ENCODE measurements at regions not wholly inside any gene's neighbourhood (a gene's known extent, or its start where the extent isn't known, plus 50 kb on each side); places are given as distances from the start of the nearest gene placed in this dataset.

GRCh38 chrX:63993936-63994335 is 208.9 kb upstream of the ARHGEF9 start:
- Histone ChIP-seq H3K36me3 (ENCODE audit: insufficient read depth, low read length) (no peaks in the 10 kb centered on the region), H2AFZ (ENCODE audit: low read depth, low read length) (no peak overlapping the region), H3K9me3 (ENCODE audit: insufficient read depth, low read depth, low read length) (no peaks in the 10 kb centered on the region), H3K79me2 (ENCODE audit: insufficient read depth, low read length) (no peaks in the 10 kb centered on the region), H3K27me3 (ENCODE audit: insufficient read depth, low read length) (no peaks in the 10 kb centered on the region), H3K4me3 (ENCODE audit: insufficient read depth, low read depth, low read length) (no peak overlapping the region), H3K4me1 (ENCODE audit: insufficient read depth, low read length) (no peaks in the 10 kb centered on the region), H4K20me1 (ENCODE audit: insufficient read depth, low read length) (no peaks in the 10 kb centered on the region), H3K27ac (ENCODE audit: low read depth, low read length) (no peak overlapping the region), H3K4me2 (ENCODE audit: low read length) (no peak overlapping the region), H3K9ac (ENCODE audit: low read length) (no peak overlapping the region)
- Mint-ChIP-seq H3K4me3 (ENCODE audit: unreplicated experiment) (no peak overlapping the region), H3K4me1 (ENCODE audit: low read depth, unreplicated experiment) (no peaks in the 10 kb centered on the region), H3K27ac (ENCODE audit: unreplicated experiment) (no peak overlapping the region), H3K9me3 (ENCODE audit: unreplicated experiment) (peaks cover 5% of the 10 kb centered on the region), H3K27me3 (ENCODE audit: low read depth, unreplicated experiment) (no peaks in the 10 kb centered on the region), H3K36me3 (ENCODE audit: low read depth, unreplicated experiment) (no peaks in the 10 kb centered on the region)
- TF ChIP-seq CTCF (IDR thresholded peaks at IDR 0.05; ENCODE audit: insufficient read depth, low read depth, low read length) (no peak), EZH2 (IDR thresholded peaks at IDR 0.05; ENCODE audit: insufficient read depth, low read length) (no peak)
- FAIRE-seq (peak; percentile 71), DNase-seq (ENCODE audit: low read depth) (no peak)

GRCh38 chrX:63985906-63986305 is 200.9 kb upstream of the ARHGEF9 start:
- no peak overlapping the region for H3K4me3 ChIP-seq (ENCODE audit: insufficient read depth, low read depth, low read length)
- no peaks in the 10 kb centered on the region for H3K79me2 ChIP-seq (ENCODE audit: insufficient read depth, low read length)
- H3K9ac ChIP-seq (ENCODE audit: low read length), result no peak overlapping the region
- Mint-ChIP-seq H3K4me1 (ENCODE audit: low read depth, unreplicated experiment) (no peaks in the 10 kb centered on the region), H3K4me3 (ENCODE audit: unreplicated experiment) (no peak overlapping the region), H3K27ac (ENCODE audit: unreplicated experiment) (no peak overlapping the region), H3K27me3 (ENCODE audit: low read depth, unreplicated experiment) (no peaks in the 10 kb centered on the region), H3K36me3 (ENCODE audit: low read depth, unreplicated experiment) (no peaks in the 10 kb centered on the region), H3K9me3 (ENCODE audit: unreplicated experiment) (no peaks in the 10 kb centered on the region)
- no peaks in the 10 kb centered on the region for H3K36me3 ChIP-seq (ENCODE audit: insufficient read depth, low read length)
- TF ChIP-seq CTCF (IDR thresholded peaks at IDR 0.05; ENCODE audit: insufficient read depth, low read depth, low read length) (no peak), EZH2 (IDR thresholded peaks at IDR 0.05; ENCODE audit: insufficient read depth, low read length) (no peak)
- H3K4me2 ChIP-seq (ENCODE audit: low read length), result no peak overlapping the region
- H2AFZ ChIP-seq (ENCODE audit: low read depth, low read length), result no peak overlapping the region
- no peaks in the 10 kb centered on the region for H3K27me3 ChIP-seq (ENCODE audit: insufficient read depth, low read length)
- peaks cover 2% of the 10 kb centered on the region for H3K9me3 ChIP-seq (ENCODE audit: insufficient read depth, low read depth, low read length)
- no peak overlapping the region for H3K27ac ChIP-seq (ENCODE audit: low read depth, low read length)
- FAIRE-seq (no peak), DNase-seq (ENCODE audit: low read depth) (no peak)
- no peaks in the 10 kb centered on the region for H4K20me1 ChIP-seq (ENCODE audit: insufficient read depth, low read length)
- H3K4me1 ChIP-seq (ENCODE audit: insufficient read depth, low read length), result no peaks in the 10 kb centered on the region

- no peaks in the 10 kb centered on the region for H3K36me3 ChIP-seq (ENCODE audit: insufficient read depth, low read length)
- DNase-seq (ENCODE audit: low read depth) (no peak), FAIRE-seq (no peak)
- no peaks in the 10 kb centered on the region for H3K9me3 ChIP-seq (ENCODE audit: insufficient read depth, low read depth, low read length)
- H3K4me1 ChIP-seq (ENCODE audit: insufficient read depth, low read length), result no peaks in the 10 kb centered on the region
- H3K4me3 ChIP-seq (ENCODE audit: insufficient read depth, low read depth, low read length), result no peak overlapping the region
- no peak overlapping the region for H3K4me2 ChIP-seq (ENCODE audit: low read length)
- Mint-ChIP-seq H3K9me3 (ENCODE audit: unreplicated experiment) (peaks cover 11% of the 10 kb centered on the region), H3K36me3 (ENCODE audit: low read depth, unreplicated experiment) (no peaks in the 10 kb centered on the region), H3K4me1 (ENCODE audit: low read depth, unreplicated experiment) (no peaks in the 10 kb centered on the region), H3K27ac (ENCODE audit: unreplicated experiment) (no peak overlapping the region), H3K27me3 (ENCODE audit: low read depth, unreplicated experiment) (no peaks in the 10 kb centered on the region), H3K4me3 (ENCODE audit: unreplicated experiment) (no peak overlapping the region)
- H3K9ac ChIP-seq (ENCODE audit: low read length), result no peak overlapping the region
- TF ChIP-seq CTCF (IDR thresholded peaks at IDR 0.05; ENCODE audit: insufficient read depth, low read depth, low read length) (no peak), EZH2 (IDR thresholded peaks at IDR 0.05; ENCODE audit: insufficient read depth, low read length) (no peak)
- H2AFZ ChIP-seq (ENCODE audit: low read depth, low read length), result no peak overlapping the region
- H4K20me1 ChIP-seq (ENCODE audit: insufficient read depth, low read length), result no peaks in the 10 kb centered on the region
- no peaks in the 10 kb centered on the region for H3K79me2 ChIP-seq (ENCODE audit: insufficient read depth, low read length)
- H3K27ac ChIP-seq (ENCODE audit: low read depth, low read length), result no peak overlapping the region
- H3K27me3 ChIP-seq (ENCODE audit: insufficient read depth, low read length), result no peaks in the 10 kb centered on the region
These were observed 194.5 kb upstream of the ARHGEF9 start for GRCh38 chrX:63979480-63979879.
